ENCODE measurements at regions not wholly inside any gene's neighbourhood (a gene's known extent, or its start where the extent isn't known, plus 50 kb on each side); places are given as distances from the start of the nearest gene placed in this dataset.
A peak's percentile ranks its signal among the peaks of the same experiment; 100 is the strongest.

DNA sequence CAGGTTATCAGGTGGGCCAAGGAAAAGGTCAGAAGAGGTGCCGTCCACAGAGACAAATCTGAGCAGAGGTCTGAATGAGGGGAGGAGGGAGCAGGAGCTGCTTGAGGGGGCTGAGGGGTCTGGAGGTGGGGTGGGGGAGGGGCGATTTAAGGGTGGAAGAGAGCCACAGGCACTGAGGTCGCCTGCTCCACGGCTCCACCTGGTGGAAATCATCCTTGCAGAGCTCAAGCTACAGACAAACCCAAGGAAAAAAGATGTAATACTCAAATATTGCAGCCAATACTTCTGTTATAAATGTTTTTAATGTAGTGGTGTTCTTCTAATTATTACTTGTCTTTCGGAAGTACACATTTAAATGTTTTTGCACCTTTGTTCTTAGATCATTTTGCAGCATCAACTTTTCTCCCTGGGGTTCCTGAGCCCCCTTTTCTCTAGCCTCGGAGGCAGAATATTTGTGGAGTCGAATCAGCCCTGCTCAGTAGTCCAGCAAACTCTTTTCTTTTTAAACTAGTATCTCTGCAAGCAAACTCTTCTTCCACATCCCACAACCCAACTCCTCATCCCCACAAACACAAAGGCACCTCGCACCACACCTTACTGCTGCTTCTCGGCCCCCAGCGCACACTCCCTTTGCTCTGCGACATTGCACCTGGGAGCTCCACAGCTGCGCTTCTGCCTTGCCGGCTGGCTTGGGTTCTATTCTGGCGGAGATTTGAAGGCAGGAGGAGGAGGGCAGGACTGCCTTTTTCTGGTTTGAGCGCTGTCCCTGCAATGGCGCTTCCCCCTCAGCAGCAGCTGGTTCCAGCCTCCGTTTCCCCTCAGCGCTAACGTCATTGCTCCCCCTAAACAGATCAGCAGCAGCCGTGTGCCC lies 51.0 kb upstream of the TFAP2A start:
- peak; percentile 64 for DNase-seq (ENCODE audit: low read depth, low spot score)
